Astrocyte of the spinal cord (primary cell): ENCODE measurements at regions not wholly inside any gene's neighbourhood (a gene's known extent, or its start where the extent isn't known, plus 50 kb on each side); places are given as distances from the start of the nearest gene placed in this dataset.
"Not testable (repeated sequence)": the region's sequence is repeated elsewhere in the genome, so short reads cannot be mapped to it uniquely, and the experiment has no call there.

Source experiments
- DNase-seq: peaks from one replicate; pipeline ENCODE4 v3.0.0; 2011; ENCODE audit warnings: low read depth, low spot score
- H3K4me3 ChIP-seq: 2 replicates; pipeline ENCODE4 v1.5.1; 2011; ENCODE audit warnings: low read depth, mild to moderate bottlenecking, low read length, moderate library complexity
- in situ Hi-C: cut with HindIII; loops from 2 replicates; pipeline ENCODE4 v1.10.0; 2017; ENCODE audit warnings: low sequenced_read_pairs
- TF ChIP-seq, protein P1 (sequence below): IDR thresholded peaks from 2 replicates; pipeline ENCODE4 v1.5.1; 2012; ENCODE audit warnings: low read depth, mild to moderate bottlenecking, low read length, inconsistent platforms

DNA sequence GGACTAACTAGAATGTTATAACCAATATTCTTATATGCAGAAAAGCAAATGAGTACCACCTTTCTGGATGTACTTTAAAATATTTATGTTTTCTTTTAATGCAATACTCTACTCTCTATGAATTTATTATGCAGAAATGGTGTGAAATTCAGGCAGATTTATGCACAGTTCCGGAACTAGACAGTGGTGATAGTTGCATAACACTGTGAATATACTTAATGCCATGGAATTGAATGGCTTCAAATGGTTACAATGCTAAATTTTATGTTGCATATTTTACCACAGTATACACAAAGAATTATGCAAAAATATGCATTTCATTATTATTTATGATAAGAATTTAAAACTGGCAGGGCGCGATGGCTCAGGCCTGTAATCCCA lies 287.8 kb upstream of the FN1 start:
- TF ChIP-seq, protein P1, sequence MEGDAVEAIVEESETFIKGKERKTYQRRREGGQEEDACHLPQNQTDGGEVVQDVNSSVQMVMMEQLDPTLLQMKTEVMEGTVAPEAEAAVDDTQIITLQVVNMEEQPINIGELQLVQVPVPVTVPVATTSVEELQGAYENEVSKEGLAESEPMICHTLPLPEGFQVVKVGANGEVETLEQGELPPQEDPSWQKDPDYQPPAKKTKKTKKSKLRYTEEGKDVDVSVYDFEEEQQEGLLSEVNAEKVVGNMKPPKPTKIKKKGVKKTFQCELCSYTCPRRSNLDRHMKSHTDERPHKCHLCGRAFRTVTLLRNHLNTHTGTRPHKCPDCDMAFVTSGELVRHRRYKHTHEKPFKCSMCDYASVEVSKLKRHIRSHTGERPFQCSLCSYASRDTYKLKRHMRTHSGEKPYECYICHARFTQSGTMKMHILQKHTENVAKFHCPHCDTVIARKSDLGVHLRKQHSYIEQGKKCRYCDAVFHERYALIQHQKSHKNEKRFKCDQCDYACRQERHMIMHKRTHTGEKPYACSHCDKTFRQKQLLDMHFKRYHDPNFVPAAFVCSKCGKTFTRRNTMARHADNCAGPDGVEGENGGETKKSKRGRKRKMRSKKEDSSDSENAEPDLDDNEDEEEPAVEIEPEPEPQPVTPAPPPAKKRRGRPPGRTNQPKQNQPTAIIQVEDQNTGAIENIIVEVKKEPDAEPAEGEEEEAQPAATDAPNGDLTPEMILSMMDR = no peak
- DNase-seq = no peak
- H3K4me3 ChIP-seq = no peak overlapping the region
- in situ Hi-C loops = no loop called here

DNA sequence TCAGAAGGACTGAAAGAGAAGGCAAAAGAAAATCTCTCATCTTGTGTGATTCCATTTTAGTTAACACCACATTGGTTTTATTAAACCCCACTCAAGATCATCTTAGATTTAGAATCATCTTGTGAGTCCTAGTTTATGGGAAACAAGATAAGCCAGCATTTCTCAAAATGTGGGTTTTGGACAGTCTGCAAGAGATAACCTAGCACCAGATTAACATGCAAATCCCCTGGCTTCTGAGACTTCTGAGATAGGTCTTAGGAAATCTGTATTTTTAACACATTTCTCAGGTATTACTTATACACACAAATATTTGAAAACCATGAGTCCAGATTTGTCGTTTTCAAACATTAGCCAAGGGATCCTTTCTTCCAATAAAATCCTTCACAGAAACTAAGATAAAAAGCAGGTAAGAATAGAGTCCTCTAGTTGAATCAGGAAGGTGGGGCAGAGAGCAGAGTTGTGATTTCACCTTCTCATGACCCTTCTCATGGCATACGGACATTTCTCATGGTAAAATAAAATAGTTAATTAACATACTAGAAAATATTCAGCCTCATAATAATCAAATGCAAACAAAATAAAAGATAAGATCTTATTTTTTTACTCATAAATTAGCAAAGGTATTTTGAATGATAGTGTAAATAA lies 287.2 kb upstream of the FN1 start:
- TF ChIP-seq, protein P1 = no peak
- in situ Hi-C loops = no loop called here
- no peak for DNase-seq
- no peak overlapping the region for H3K4me3 ChIP-seq

DNA sequence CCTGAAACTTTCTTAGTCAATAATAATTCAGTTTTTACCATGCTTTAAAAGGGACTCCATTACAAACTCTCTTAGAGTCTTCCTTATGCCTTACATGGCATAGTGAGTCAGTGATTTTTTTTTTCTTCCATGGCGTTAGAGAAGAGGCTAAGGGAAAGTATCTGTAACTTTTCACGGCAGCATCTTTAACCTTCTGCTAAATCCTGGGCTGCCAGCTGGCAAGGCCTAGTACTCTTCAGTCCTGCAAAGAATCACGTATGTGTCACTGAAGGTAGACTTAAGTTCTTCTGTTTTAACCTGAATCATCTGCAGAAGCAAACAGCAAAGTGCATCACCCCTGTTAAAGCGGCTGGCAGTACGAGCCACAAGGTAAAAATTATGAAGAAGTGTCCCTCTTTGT lies 286.3 kb upstream of the FN1 start:
- no peak for DNase-seq
- TF ChIP-seq, protein P1 = no peak
- in situ Hi-C loops = no loop called here
- H3K4me3 ChIP-seq = no peak overlapping the region

DNA sequence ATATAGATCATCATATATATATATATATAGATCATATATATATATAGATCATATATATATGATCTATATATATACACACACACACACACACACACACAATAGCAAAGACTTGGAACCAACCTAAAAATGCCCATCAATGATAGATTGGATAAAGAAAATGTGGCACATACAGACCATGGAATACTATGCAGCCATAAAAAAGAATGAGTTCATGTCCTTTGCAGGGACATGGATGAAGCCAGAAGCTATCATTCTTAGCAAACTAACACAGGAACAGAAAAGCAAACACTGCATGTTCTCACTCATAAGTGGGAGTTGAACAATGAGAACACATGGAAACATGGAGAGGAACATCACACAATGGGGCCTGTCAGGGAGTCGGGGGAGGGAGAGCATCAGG lies 285.6 kb upstream of the FN1 start:
- DNase-seq, H3K4me3 ChIP-seq, in situ Hi-C loops: not testable (repeated sequence)

DNA sequence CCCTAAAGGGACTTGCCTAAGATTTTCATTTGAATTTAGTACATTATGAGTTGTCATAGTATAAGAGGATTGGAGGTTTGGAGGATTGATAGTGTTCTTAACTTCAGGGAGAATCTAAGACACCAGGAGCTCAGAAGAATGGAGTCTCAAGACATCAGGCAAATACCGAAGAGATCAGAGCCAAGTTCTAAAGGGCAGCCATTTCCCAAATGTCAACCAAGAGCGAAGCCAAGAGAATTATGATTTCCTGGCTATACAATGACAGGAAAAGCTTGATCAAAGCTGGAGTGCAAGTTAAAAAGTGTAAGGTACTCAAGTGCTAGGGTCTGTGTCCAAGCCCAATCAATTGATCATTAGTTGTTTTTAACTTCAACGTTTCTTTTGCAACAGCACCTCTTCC lies 283.0 kb upstream of the FN1 start:
- in situ Hi-C loops = no loop called here
- H3K4me3 ChIP-seq = no peak overlapping the region
- TF ChIP-seq, protein P1 = no peak
- no peak for DNase-seq

DNA sequence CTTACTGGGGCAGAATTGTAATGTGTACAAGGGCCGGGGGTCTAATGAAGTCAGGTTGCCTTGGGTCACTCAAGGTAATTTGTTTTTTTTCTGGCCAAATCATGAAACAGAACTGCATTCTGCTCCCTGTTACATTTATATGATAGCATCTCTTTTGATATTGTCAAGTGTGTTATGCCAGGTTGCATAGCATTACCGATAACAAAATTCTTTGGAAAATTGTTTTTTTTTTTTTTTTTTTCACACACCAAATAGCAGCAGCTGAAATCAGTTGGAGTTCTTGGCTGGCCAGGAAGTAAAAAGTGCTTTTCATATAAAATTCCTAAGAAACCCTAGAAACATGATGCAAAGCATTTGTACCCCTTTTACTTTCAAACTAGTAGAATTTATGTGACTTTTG lies 282.6 kb upstream of the FN1 start:
- DNase-seq = no peak
- H3K4me3 ChIP-seq = no peak overlapping the region
- TF ChIP-seq, protein P1 = no peak
- in situ Hi-C loops = no loop called here

DNA sequence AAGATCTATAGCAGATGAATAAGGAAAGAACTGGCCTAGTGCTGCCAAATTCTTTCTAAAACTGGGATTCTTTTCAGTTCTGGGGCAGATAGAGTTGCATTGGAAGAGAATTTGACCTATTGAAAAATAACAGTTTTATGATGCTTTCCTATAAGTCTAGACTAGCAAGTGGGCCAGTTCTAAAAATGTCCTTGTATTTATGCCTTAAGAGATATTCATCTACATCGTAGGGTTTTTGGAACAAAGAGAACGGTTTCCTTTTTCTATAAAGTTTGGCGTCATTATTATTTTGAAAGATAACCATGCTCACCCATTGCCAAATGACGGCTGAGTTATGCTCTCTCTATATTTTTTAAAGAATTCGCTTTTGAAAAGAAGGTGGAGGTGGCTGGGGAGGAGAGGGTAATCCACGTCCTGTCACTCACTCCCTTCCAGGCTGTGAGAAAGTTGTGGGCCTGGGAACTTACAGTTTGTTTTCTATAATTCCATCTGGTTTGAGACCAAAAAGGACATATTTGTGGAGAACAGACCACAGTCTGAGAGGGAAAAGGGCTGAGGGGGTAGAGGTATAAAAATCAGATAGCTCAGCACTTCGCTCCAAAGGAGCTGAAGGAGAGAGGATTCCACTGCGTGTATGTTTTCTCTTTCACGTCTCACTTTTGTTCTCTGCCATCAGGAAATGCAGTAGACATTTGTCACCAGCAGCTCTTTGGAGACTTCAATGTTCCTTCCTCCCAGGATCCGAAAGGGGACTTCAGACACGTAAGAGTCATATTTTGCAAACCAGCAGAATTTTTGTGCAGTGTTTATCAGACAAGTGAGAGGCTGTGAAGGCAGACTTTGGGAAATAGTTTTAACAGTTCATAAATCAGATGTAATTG lies 281.9 kb upstream of the FN1 start:
- no peak overlapping the region for H3K4me3 ChIP-seq
- in situ Hi-C loops = no loop called here
- TF ChIP-seq, protein P1 = no peak
- DNase-seq = no peak
